SK-N-SH treated with all-trans-retinoic acid at 6 μM for 48 hours (cell line): ENCODE measurements at regions not wholly inside any gene's neighbourhood (a gene's known extent, or its start where the extent isn't known, plus 50 kb on each side); places are given as distances from the start of the nearest gene placed in this dataset.

Experiments
- ATAC-seq: fragments of 200-7000 bp; cut with Tn5 transposase; 3 replicates; pipeline ENCODE4 v1.9.1; 2020; ENCODE audit warnings: mild to moderate bottlenecking, moderate library complexity
- BACH2 ChIP-seq: fragments of 250-450 bp; sonication (Bioruptor Pico); IDR thresholded peaks from 2 replicates; pipeline ENCODE4 v1.9.0; 2021; ENCODE audit warnings: mild to moderate bottlenecking, borderline replicate concordance
- CSDC2 ChIP-seq: fragments of 250-450 bp; sonication (Bioruptor Pico); IDR thresholded peaks from 2 replicates; pipeline ENCODE4 v1.5.0; 2020; ENCODE audit warnings: mild to moderate bottlenecking, moderate library complexity
- ESRRG ChIP-seq: fragments of 250-450 bp; sonication (Bioruptor Pico); IDR thresholded peaks from 2 replicates; pipeline ENCODE4 v1.6.1; 2021; ENCODE audit warnings: mild to moderate bottlenecking
- GLIS3 ChIP-seq: fragments of 250-450 bp; sonication (Bioruptor Pico); IDR thresholded peaks from 2 replicates; pipeline ENCODE4 v1.5.0; 2020; ENCODE audit warnings: mild to moderate bottlenecking, moderate library complexity
- ISL1 ChIP-seq: fragments of 250-450 bp; sonication (Bioruptor Pico); IDR thresholded peaks from 2 replicates; pipeline ENCODE4 v2.1.2; 2022; ENCODE audit warnings: mild to moderate bottlenecking, moderate library complexity
- OSR1 ChIP-seq: fragments of 250-450 bp; sonication (Bioruptor Pico); IDR thresholded peaks from 2 replicates; pipeline ENCODE4 v1.8.0; 2022; ENCODE audit warnings: moderate library complexity, mild to moderate bottlenecking, inconsistent platforms
- PATZ1 ChIP-seq: fragments of 250-450 bp; sonication (Bioruptor Pico); IDR thresholded peaks from 2 replicates; pipeline ENCODE4 v1.8.0; 2020; ENCODE audit warnings: mild to moderate bottlenecking, moderate library complexity, borderline replicate concordance
- POU6F1 ChIP-seq: fragments of 250-450 bp; sonication (Bioruptor Pico); IDR thresholded peaks from 2 replicates; pipeline ENCODE4 v1.8.0; 2021; ENCODE audit warnings: low read depth, mild to moderate bottlenecking, moderate library complexity, borderline replicate concordance
- PPARA ChIP-seq: fragments of 250-450 bp; sonication (Bioruptor Pico); IDR thresholded peaks from 2 replicates; pipeline ENCODE4 v1.5.0; 2020; ENCODE audit warnings: mild to moderate bottlenecking, borderline replicate concordance
- RARB ChIP-seq: fragments of 250-450 bp; sonication (Bioruptor Pico); IDR thresholded peaks from 2 replicates; pipeline ENCODE4 v1.8.0; 2021; ENCODE audit warnings: mild to moderate bottlenecking, moderate library complexity
- SNAI2 ChIP-seq: fragments of 250-450 bp; sonication (Bioruptor Pico); IDR thresholded peaks from 2 replicates; pipeline ENCODE4 v1.5.0; 2020; ENCODE audit warnings: mild to moderate bottlenecking, moderate library complexity
- TCF4 ChIP-seq: fragments of 250-450 bp; sonication (Bioruptor Pico); IDR thresholded peaks from 2 replicates; pipeline ENCODE4 v1.8.0; 2021; ENCODE audit warnings: mild to moderate bottlenecking, moderate library complexity, borderline replicate concordance
- TOX ChIP-seq: fragments of 250-450 bp; sonication (Bioruptor Pico); IDR thresholded peaks from 2 replicates; pipeline ENCODE4 v1.8.0; 2021; ENCODE audit warnings: mild to moderate bottlenecking, moderate library complexity, borderline replicate concordance
- TSHZ2 ChIP-seq: fragments of 250-450 bp; sonication (Bioruptor Pico); IDR thresholded peaks from 2 replicates; pipeline ENCODE4 v1.5.0; 2020; ENCODE audit warnings: mild to moderate bottlenecking, moderate library complexity
- ZC3H10 ChIP-seq: fragments of 250-450 bp; sonication (Bioruptor Pico); IDR thresholded peaks from 2 replicates; pipeline ENCODE4 v1.5.1; 2021; ENCODE audit warnings: mild to moderate bottlenecking, moderate library complexity
- ZFP3 ChIP-seq: fragments of 250-450 bp; sonication (Bioruptor Pico); IDR thresholded peaks from 2 replicates; pipeline ENCODE4 v1.5.0; 2020; ENCODE audit warnings: mild to moderate bottlenecking, moderate library complexity
- ZFP30 ChIP-seq: fragments of 450-650 bp; formaldehyde crosslinking; IDR thresholded peaks from 2 replicates; pipeline ENCODE4 v1.5.0; 2022; ENCODE audit warnings: mild to moderate bottlenecking, moderate library complexity
- ZNF565 ChIP-seq: fragments of 450-650 bp; formaldehyde crosslinking; conservative IDR thresholded peaks from 2 replicates; pipeline ENCODE4 v1.5.0; 2020; ENCODE audit warnings: low read depth, mild to moderate bottlenecking, moderate library complexity
- ZNF70 ChIP-seq: fragments of 450-650 bp; formaldehyde crosslinking; IDR thresholded peaks from 2 replicates; pipeline ENCODE4 v1.5.0; 2020; ENCODE audit warnings: mild to moderate bottlenecking, moderate library complexity
- ZNF8 ChIP-seq: fragments of 450-650 bp; formaldehyde crosslinking; IDR thresholded peaks from 2 replicates; pipeline ENCODE4 v1.5.0; 2020; ENCODE audit warnings: mild to moderate bottlenecking, moderate library complexity
- TF ChIP-seq, protein P1 (sequence below): fragments of 250-450 bp; sonication (Bioruptor Pico); IDR thresholded peaks from 2 replicates; pipeline ENCODE4 v1.5.1; 2020; ENCODE audit warnings: low read depth, mild to moderate bottlenecking, moderate library complexity

DNA sequence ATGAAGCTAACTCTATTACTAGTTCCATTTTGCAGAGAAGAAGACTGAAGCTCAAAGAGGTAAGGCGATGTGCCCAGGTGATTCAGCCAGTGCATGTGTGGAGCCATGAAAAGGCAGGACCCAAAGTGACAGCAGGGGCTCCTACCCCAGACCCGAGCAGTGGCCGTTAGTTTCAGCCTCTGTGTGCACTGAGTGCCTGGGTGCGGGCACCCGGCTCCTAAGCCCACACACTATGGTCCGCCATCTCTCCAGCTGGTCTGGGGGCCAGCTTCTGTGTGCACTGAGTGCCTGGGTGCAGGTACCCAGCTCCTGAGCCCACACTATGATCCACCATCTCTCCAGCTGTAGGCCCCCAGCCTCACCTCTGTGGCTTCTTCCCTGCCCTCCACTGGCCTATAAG, 123.5 kb upstream of the CST7 start:
- no peak for TF ChIP-seq SNAI2 (CRISPR knock-in tag)
- TF ChIP-seq POU6F1 (CRISPR knock-in tag), result no peak
- no peak for TF ChIP-seq CSDC2 (CRISPR knock-in tag)
- no peak for TF ChIP-seq ZFP3 (CRISPR knock-in tag)
- no peak for TF ChIP-seq OSR1 (CRISPR knock-in tag)
- TF ChIP-seq, protein P1, sequence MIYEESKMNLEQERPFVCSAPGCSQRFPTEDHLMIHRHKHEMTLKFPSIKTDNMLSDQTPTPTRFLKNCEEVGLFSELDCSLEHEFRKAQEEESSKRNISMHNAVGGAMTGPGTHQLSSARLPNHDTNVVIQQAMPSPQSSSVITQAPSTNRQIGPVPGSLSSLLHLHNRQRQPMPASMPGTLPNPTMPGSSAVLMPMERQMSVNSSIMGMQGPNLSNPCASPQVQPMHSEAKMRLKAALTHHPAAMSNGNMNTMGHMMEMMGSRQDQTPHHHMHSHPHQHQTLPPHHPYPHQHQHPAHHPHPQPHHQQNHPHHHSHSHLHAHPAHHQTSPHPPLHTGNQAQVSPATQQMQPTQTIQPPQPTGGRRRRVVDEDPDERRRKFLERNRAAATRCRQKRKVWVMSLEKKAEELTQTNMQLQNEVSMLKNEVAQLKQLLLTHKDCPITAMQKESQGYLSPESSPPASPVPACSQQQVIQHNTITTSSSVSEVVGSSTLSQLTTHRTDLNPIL (CRISPR knock-in tag), result no peak
- no peak for TF ChIP-seq ISL1 (CRISPR knock-in tag)
- TF ChIP-seq BACH2 (CRISPR knock-in tag), result no peak
- TF ChIP-seq GLIS3, result no peak
- TF ChIP-seq ZNF8 (CRISPR knock-in tag), result no peak
- no peak for TF ChIP-seq ZFP30
- no peak for TF ChIP-seq TSHZ2
- TF ChIP-seq ZNF70, result no peak
- no peak for TF ChIP-seq TCF4 (CRISPR knock-in tag)
- TF ChIP-seq ESRRG, result no peak
- no peak for TF ChIP-seq ZC3H10 (CRISPR knock-in tag)
- TF ChIP-seq RARB (CRISPR knock-in tag), result no peak
- TF ChIP-seq PPARA (CRISPR knock-in tag), result no peak
- TF ChIP-seq ZNF565 (CRISPR knock-in tag), result no peak
- no peak for ATAC-seq

DNA sequence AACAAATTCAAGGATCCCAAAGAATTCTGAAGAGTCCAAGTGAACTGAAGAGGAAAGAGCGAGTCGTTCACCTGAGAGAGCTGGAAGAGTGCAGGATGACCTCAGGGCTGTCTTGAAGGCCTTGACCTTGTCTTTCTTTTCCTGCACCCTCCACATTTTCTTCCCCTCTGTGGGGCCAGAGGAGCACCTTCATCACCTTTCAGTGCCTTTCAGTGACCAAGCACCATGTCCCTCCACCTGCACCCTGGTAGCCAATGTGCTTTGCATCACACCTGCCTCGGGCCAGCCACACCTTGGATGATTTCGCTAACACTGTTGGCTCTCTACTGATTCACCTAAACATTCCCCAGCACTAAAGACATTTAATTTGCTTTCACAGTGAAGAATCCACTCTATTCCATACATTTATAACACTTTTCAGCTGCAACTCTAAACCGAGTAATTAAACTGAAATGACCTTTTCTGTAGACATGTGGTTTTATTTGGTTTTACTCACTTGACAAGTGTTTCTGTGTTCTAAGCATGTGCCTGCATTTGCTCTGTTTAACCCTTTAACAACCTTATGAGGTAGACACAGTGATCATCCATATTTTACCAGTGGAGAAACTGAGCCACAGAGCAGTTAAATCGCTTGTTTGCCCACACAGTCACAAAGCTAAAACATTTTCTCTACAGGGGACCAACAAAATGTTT, 121.3 kb upstream of the CST7 start:
- no peak for TF ChIP-seq ZNF565 (CRISPR knock-in tag)
- TF ChIP-seq ISL1 (CRISPR knock-in tag), result no peak
- TF ChIP-seq PPARA (CRISPR knock-in tag), result no peak
- TF ChIP-seq SNAI2 (CRISPR knock-in tag), result no peak
- TF ChIP-seq PATZ1 (CRISPR knock-in tag), result no peak
- no peak for TF ChIP-seq POU6F1 (CRISPR knock-in tag)
- TF ChIP-seq ZC3H10 (CRISPR knock-in tag), result no peak
- TF ChIP-seq GLIS3, result no peak
- no peak for TF ChIP-seq TOX (CRISPR knock-in tag)
- TF ChIP-seq, all 23 proteins: peak for 0
- ATAC-seq, result no peak
